GM12878 (cell line): ENCODE measurements at regions not wholly inside any gene's neighbourhood (a gene's known extent, or its start where the extent isn't known, plus 50 kb on each side); places are given as distances from the start of the nearest gene placed in this dataset.

ENCODE experiments used
- ATAC-seq: fragments of 200-7000 bp; cut with Tn5 transposase; 3 replicates; pipeline ENCODE4 v1.9.1; 2020; ENCODE audit warnings: mild to moderate bottlenecking, moderate library complexity
- BruUV-seq: library from RNA; stranded (reverse); fragments of 400-500 nt; replicated peaks from 2 replicates; lab custom pipeline; 2021; lab: Mats Ljungman, UMichigan
- CTCF ChIA-PET: fragments of 300-600 bp; sonication (Branson Sonifier 250); formaldehyde crosslinking; extraction: SDS; loops from one replicate; lab custom pipeline; 2021; ENCODE audit warnings: inconsistent platforms; lab: Yijun Ruan, JAX
- POLR2A ChIA-PET: fragments of 350-600 bp; formaldehyde crosslinking; extraction: SDS; loops from one replicate; lab custom pipeline; 2021; ENCODE audit warnings: inconsistent platforms; lab: Charles Lee
- RAD21 ChIA-PET: fragments of 300-600 bp; sonication (Branson Sonifier 250); formaldehyde crosslinking; loops from one replicate; lab custom pipeline; 2023; ENCODE audit warnings: antibody characterized with exemption; ENCODE audit not compliant: unreplicated experiment; lab: Charles Lee
- SMC1A ChIA-PET: fragments of 300-600 bp; sonication (Branson Sonifier 250); formaldehyde crosslinking; loops from one replicate; lab custom pipeline; 2023; ENCODE audit not compliant: unreplicated experiment, uncharacterized antibody; lab: Charles Lee
- DNase-seq: peaks from one replicate; pipeline ENCODE4 v3.0.0-alpha.2; 2011; ENCODE audit warnings: low read depth, low spot score
- FAIRE-seq: peaks from 3 replicates; lab custom pipeline; 2011; peaks lifted over from hg19 to GRCh38; lab: Jason Lieb, UNC
- H2AFZ ChIP-seq: 2 replicates; pipeline ENCODE4 v1.6.0; 2011; ENCODE audit warnings: low read depth, low read length, control low read depth; ENCODE audit not compliant: control insufficient read depth
- H3K27ac ChIP-seq: 2 replicates; pipeline ENCODE4 v1.5.1; 2011; ENCODE audit warnings: control low read depth; ENCODE audit not compliant: control insufficient read depth, insufficient read depth
- H3K27me3 ChIP-seq, 2 experiments: replicated peaks in 1 of 2; 2 replicates each; pipeline versions ENCODE4 v1.6.0 to v1.6.1; 2011; ENCODE audit warnings: low read length in 1 of 2; ENCODE audit not compliant: control insufficient read depth in 2 of 2, insufficient read depth in 2 of 2
- H3K36me3 ChIP-seq, 2 experiments: 2 replicates each; pipeline ENCODE4 v1.5.1; 2011; ENCODE audit warnings: low read length in 1 of 2; ENCODE audit not compliant: control insufficient read depth in 2 of 2, insufficient read depth in 2 of 2
- H3K4me1 ChIP-seq: 2 replicates; pipeline ENCODE4 v1.6.1; 2011; ENCODE audit warnings: mild to moderate bottlenecking, low read length, moderate library complexity, mixed read lengths; ENCODE audit not compliant: control insufficient read depth, insufficient read depth
- H3K4me2 ChIP-seq: 2 replicates; pipeline ENCODE4 v1.6.0; 2011; ENCODE audit warnings: control low read depth; ENCODE audit not compliant: control insufficient read depth, insufficient read depth
- H3K4me3 ChIP-seq: fragments of 200-600 bp; sonication (generic); 2 replicates; pipeline ENCODE4 v1.5.1; 2016
- H3K79me2 ChIP-seq: 2 replicates; pipeline ENCODE4 v1.6.0; 2011; ENCODE audit warnings: low read length; ENCODE audit not compliant: control insufficient read depth, insufficient read depth
- H3K9ac ChIP-seq: 2 replicates; pipeline ENCODE4 v1.8.0; 2011; ENCODE audit warnings: low read length, control low read depth, mixed read lengths; ENCODE audit not compliant: control insufficient read depth, insufficient read depth
- H3K9me3 ChIP-seq: replicated peaks from 3 replicates; pipeline ENCODE4 v1.5.1; 2011; ENCODE audit warnings: mild to moderate bottlenecking, low read length; ENCODE audit not compliant: control insufficient read depth, insufficient read depth
- H4K20me1 ChIP-seq: 2 replicates; pipeline ENCODE4 v1.6.0; 2011; ENCODE audit not compliant: control insufficient read depth, insufficient read depth
- CHD1 ChIP-seq: IDR thresholded peaks from 2 replicates; pipeline ENCODE4 v1.6.1; 2012; ENCODE audit warnings: low read depth, low read length, improper control_type of control experiment
- IKZF1 ChIP-seq: fragments of 450-650 bp; conservative IDR thresholded peaks from 2 replicates; pipeline ENCODE4 v1.6.1; 2017; ENCODE audit warnings: antibody characterized with exemption, mild to moderate bottlenecking
- NBN ChIP-seq: fragments of 450-650 bp; IDR thresholded peaks from 2 replicates; pipeline ENCODE4 v1.6.1; 2016
- NKRF ChIP-seq: fragments of 450-650 bp; conservative IDR thresholded peaks from 2 replicates; pipeline ENCODE4 v1.6.1; 2017; ENCODE audit warnings: mild to moderate bottlenecking, moderate library complexity
- PML ChIP-seq: IDR thresholded peaks from 2 replicates; pipeline ENCODE4 v1.6.1; 2012; ENCODE audit warnings: low read length, inconsistent platforms
- SPI1 ChIP-seq: IDR thresholded peaks from 2 replicates; pipeline ENCODE4 v1.6.1; 2011; ENCODE audit warnings: low read depth, mild to moderate bottlenecking, low read length, moderate library complexity, borderline replicate concordance; ENCODE audit not compliant: insufficient read depth
- USF2 ChIP-seq: IDR thresholded peaks from 2 replicates; pipeline ENCODE4 v1.6.1; 2011; ENCODE audit warnings: low read depth, low read length, improper control_type of control experiment, borderline replicate concordance
- YY1 ChIP-seq: IDR thresholded peaks from 2 replicates; pipeline ENCODE4 v1.6.1; 2011; ENCODE audit warnings: low read depth, mild to moderate bottlenecking, low read length
- WGBS: methylation state at CpG from one replicate; pipeline ENCODE4 v1.1.6; 2016; ENCODE audit warnings: low lambda C conversion rate; ENCODE audit not compliant: insufficient replicate concordance, insufficient coverage; ENCODE audit errors: missing lambda C conversion rate; 5-methylcytosine and 5-hydroxymethylcytosine counted together
- in situ Hi-C: fragments of 300-500 bp; cut with MboI; formaldehyde crosslinking; loops from 9 replicates; pipeline ENCODE4 v1.14.3; 2018; ENCODE audit warnings: mixed read lengths
- intact Hi-C: fragments of 100-400 bp; cut with micrococcal nuclease; formaldehyde crosslinking; loops from one replicate; pipeline ENCODE4 v1.14.2; 2022; ENCODE audit not compliant: unreplicated experiment

- Histone ChIP-seq H3K27ac (peak overlapping the region; percentile 99; the same call in 1 of the 2 replicates), H3K4me2 (peak overlapping the region; percentile 30; the same call in 1 of the 2 replicates), H3K36me3 (no peaks in the 10 kb centered on the region), H3K27me3 (no peaks in the 10 kb centered on the region), H2AFZ (no peak overlapping the region; the same call in 1 of the 2 replicates), H3K9ac (no peak overlapping the region), H4K20me1 (no peaks in the 10 kb centered on the region), H3K4me3 (no peak overlapping the region), H3K9me3 (no peaks in the 10 kb centered on the region; the same call in 2 of the 3 replicates), H3K4me1 (peaks cover 31% of the 10 kb centered on the region), H3K79me2 (peaks cover 12% of the 10 kb centered on the region)
- in situ Hi-C loops (no loop called here), intact Hi-C loops (no loop called here)
- ChIA-PET RAD21 (interaction anchor here (0.5 to 1.4 kb wide), 3 partner anchors 86 to 563 kb away, joined by 3 to 4 read pairs (median 4); no protein-coding TSS in a partner anchor), POLR2A (no interaction called here), SMC1A (interaction anchor here (0.7 to 1.2 kb wide), 2 partner anchors 74 to 85 kb away, joined by 3 to 4 read pairs; no protein-coding TSS in a partner anchor), CTCF (interaction anchor here (4.4 kb wide), 1 partner anchor 282 kb away, joined by 58 read pairs; no protein-coding TSS in a partner anchor)
- no peak for DNase-seq
- no peak for FAIRE-seq
- TF ChIP-seq CHD1 (no peak), NBN (no peak), PML (no peak), IKZF1 (no peak), YY1 (no peak), USF2 (no peak), NKRF (no peak), SPI1 (no peak)
- no TSS peak for BruUV-seq
- ATAC-seq: no peak
- 95% methylated on average over 15 of the region's 16 CpGs for WGBS
Measured at GRCh38 chr17:417691-418420, 65.2 kb upstream of the RPH3AL start.
